ENCODE measurements at regions not wholly inside any gene's neighbourhood (a gene's known extent, or its start where the extent isn't known, plus 50 kb on each side); places are given as distances from the start of the nearest gene placed in this dataset.

DNA sequence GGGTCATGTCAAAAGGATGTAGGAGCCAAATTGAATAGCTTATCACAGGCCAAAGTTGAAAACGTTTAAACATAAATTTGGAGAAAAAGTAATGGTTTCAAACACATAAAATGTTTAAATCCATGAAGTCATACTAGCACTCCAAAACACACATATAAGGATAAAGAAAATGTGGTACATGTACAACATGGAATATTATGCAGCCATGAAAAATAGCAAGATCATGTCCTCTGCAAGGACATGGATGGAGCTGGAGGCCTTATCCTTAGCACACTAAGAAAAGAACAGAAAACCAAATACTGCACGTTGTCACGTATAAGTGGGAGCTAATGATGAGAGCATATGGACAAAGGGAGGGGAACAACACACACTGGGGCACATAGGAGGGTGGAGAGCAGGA is 911.7 kb upstream of the PCDH20 start:
- no peak overlapping the region for H3K4me2 ChIP-seq (ENCODE audit: low read length)
- H3K9me3 Mint-ChIP-seq (ENCODE audit: unreplicated experiment), result no peaks in the 10 kb centered on the region
- TF ChIP-seq EZH2 (IDR thresholded peaks at IDR 0.05; ENCODE audit: insufficient read depth, low read length) (no peak), CTCF (IDR thresholded peaks at IDR 0.05; ENCODE audit: insufficient read depth, low read depth, low read length) (no peak)
- no peak overlapping the region for H3K4me3 ChIP-seq (ENCODE audit: insufficient read depth, low read depth, low read length)
- no peak overlapping the region for H3K27ac Mint-ChIP-seq (ENCODE audit: unreplicated experiment)
- no peaks in the 10 kb centered on the region for H4K20me1 ChIP-seq (ENCODE audit: insufficient read depth, low read length)
- H3K4me3 Mint-ChIP-seq (ENCODE audit: unreplicated experiment), result no peak overlapping the region
- FAIRE-seq (no peak), DNase-seq (ENCODE audit: low read depth) (no peak)
- H2AFZ ChIP-seq (ENCODE audit: low read depth, low read length), result no peak overlapping the region
- H3K27me3 ChIP-seq (ENCODE audit: insufficient read depth, low read length), result no peaks in the 10 kb centered on the region
- H3K79me2 ChIP-seq (ENCODE audit: insufficient read depth, low read length), result no peaks in the 10 kb centered on the region
- H3K36me3 Mint-ChIP-seq (ENCODE audit: low read depth, unreplicated experiment), result no peaks in the 10 kb centered on the region
- H3K27me3 Mint-ChIP-seq (ENCODE audit: low read depth, unreplicated experiment), result no peaks in the 10 kb centered on the region
- H3K27ac ChIP-seq (ENCODE audit: low read depth, low read length), result no peak overlapping the region
- H3K4me1 ChIP-seq (ENCODE audit: insufficient read depth, low read length), result no peaks in the 10 kb centered on the region
- H3K4me1 Mint-ChIP-seq (ENCODE audit: low read depth, unreplicated experiment), result no peaks in the 10 kb centered on the region
- no peaks in the 10 kb centered on the region for H3K9me3 ChIP-seq (ENCODE audit: insufficient read depth, low read depth, low read length)
- H3K9ac ChIP-seq (ENCODE audit: low read length), result no peak overlapping the region
- no peaks in the 10 kb centered on the region for H3K36me3 ChIP-seq (ENCODE audit: insufficient read depth, low read length)

- no peaks in the 10 kb centered on the region for H3K9me3 ChIP-seq (ENCODE audit: insufficient read depth, low read depth, low read length)
- FAIRE-seq (no peak), DNase-seq (ENCODE audit: low read depth) (no peak)
- H3K36me3 ChIP-seq (ENCODE audit: insufficient read depth, low read length), result no peaks in the 10 kb centered on the region
- no peak overlapping the region for H2AFZ ChIP-seq (ENCODE audit: low read depth, low read length)
- no peaks in the 10 kb centered on the region for H3K27me3 ChIP-seq (ENCODE audit: insufficient read depth, low read length)
- H3K4me2 ChIP-seq (ENCODE audit: low read length), result no peak overlapping the region
- H3K4me3 ChIP-seq (ENCODE audit: insufficient read depth, low read depth, low read length), result no peak overlapping the region
- H3K36me3 Mint-ChIP-seq (ENCODE audit: low read depth, unreplicated experiment), result no peaks in the 10 kb centered on the region
- no peaks in the 10 kb centered on the region for H3K4me1 Mint-ChIP-seq (ENCODE audit: low read depth, unreplicated experiment)
- no peaks in the 10 kb centered on the region for H3K4me1 ChIP-seq (ENCODE audit: insufficient read depth, low read length)
- no peaks in the 10 kb centered on the region for H3K27me3 Mint-ChIP-seq (ENCODE audit: low read depth, unreplicated experiment)
- H3K4me3 Mint-ChIP-seq (ENCODE audit: unreplicated experiment), result no peak overlapping the region
- TF ChIP-seq EZH2 (IDR thresholded peaks at IDR 0.05; ENCODE audit: insufficient read depth, low read length) (no peak), CTCF (IDR thresholded peaks at IDR 0.05; ENCODE audit: insufficient read depth, low read depth, low read length) (no peak)
- H3K27ac Mint-ChIP-seq (ENCODE audit: unreplicated experiment), result no peak overlapping the region
- no peaks in the 10 kb centered on the region for H4K20me1 ChIP-seq (ENCODE audit: insufficient read depth, low read length)
- no peak overlapping the region for H3K9ac ChIP-seq (ENCODE audit: low read length)
- no peak overlapping the region for H3K27ac ChIP-seq (ENCODE audit: low read depth, low read length)
- no peaks in the 10 kb centered on the region for H3K79me2 ChIP-seq (ENCODE audit: insufficient read depth, low read length)
- H3K9me3 Mint-ChIP-seq (ENCODE audit: unreplicated experiment), result no peaks in the 10 kb centered on the region
Observed at GRCh38 chr13:62324842-62325241, 909.2 kb upstream of the PCDH20 start.

GRCh38 chr13:62321895-62322294 is 906.2 kb upstream of the PCDH20 start:
- Histone ChIP-seq H3K4me3 (ENCODE audit: insufficient read depth, low read depth, low read length) (no peak overlapping the region), H3K79me2 (ENCODE audit: insufficient read depth, low read length) (no peaks in the 10 kb centered on the region), H3K4me2 (ENCODE audit: low read length) (no peak overlapping the region), H4K20me1 (ENCODE audit: insufficient read depth, low read length) (no peaks in the 10 kb centered on the region), H3K9ac (ENCODE audit: low read length) (no peak overlapping the region), H3K27me3 (ENCODE audit: insufficient read depth, low read length) (no peaks in the 10 kb centered on the region), H3K27ac (ENCODE audit: low read depth, low read length) (no peak overlapping the region), H3K4me1 (ENCODE audit: insufficient read depth, low read length) (no peaks in the 10 kb centered on the region), H3K9me3 (ENCODE audit: insufficient read depth, low read depth, low read length) (no peaks in the 10 kb centered on the region), H3K36me3 (ENCODE audit: insufficient read depth, low read length) (no peaks in the 10 kb centered on the region), H2AFZ (ENCODE audit: low read depth, low read length) (no peak overlapping the region)
- TF ChIP-seq CTCF (IDR thresholded peaks at IDR 0.05; ENCODE audit: insufficient read depth, low read depth, low read length) (no peak), EZH2 (IDR thresholded peaks at IDR 0.05; ENCODE audit: insufficient read depth, low read length) (no peak)
- no peaks in the 10 kb centered on the region for H3K4me1 Mint-ChIP-seq (ENCODE audit: low read depth, unreplicated experiment)
- H3K9me3 Mint-ChIP-seq (ENCODE audit: unreplicated experiment), result no peaks in the 10 kb centered on the region
- H3K27ac Mint-ChIP-seq (ENCODE audit: unreplicated experiment), result no peak overlapping the region
- no peak for FAIRE-seq
- no peaks in the 10 kb centered on the region for H3K27me3 Mint-ChIP-seq (ENCODE audit: low read depth, unreplicated experiment)
- no peak for DNase-seq (ENCODE audit: low read depth)
- H3K4me3 Mint-ChIP-seq (ENCODE audit: unreplicated experiment), result no peak overlapping the region
- no peaks in the 10 kb centered on the region for H3K36me3 Mint-ChIP-seq (ENCODE audit: low read depth, unreplicated experiment)

Data from astrocyte (in vitro differentiated cells and primary cell).